ENCODE measurements at regions not wholly inside any gene's neighbourhood (a gene's known extent, or its start where the extent isn't known, plus 50 kb on each side); places are given as distances from the start of the nearest gene placed in this dataset.

DNA sequence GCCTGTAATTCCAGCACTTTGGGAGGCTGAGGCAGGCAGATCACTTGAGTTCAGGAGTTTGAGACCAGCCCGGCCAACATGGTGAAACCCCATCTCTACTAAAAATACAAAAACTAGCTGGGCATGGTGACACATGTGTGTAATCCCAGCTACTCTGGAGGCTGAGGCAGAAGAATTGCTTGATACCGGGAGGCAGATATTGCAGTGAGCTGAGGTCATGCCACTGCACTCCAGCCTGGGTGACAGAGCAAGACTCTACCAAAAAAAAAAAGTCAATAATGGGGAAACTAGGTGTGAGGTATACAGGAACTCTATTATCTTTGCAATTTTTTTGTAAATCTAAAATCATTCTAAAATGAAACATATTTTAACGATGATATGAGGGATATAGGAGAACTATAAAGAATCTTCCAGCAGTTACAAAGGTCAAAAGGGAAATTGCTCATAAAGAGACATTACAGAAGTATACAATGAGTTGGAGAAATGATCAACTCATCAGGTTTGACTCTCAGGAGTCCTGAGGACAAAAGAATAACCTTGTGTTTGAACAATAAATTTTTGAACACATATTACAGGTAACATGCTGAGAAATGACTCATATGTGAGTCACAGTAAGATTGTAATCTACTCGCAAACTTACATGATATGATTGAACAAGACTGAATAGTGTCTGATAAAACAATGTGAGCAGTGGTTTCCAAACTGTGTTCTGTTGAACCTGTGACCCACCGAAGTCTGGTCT lies 272.6 kb downstream of the FGFR2 start:
- TF ChIP-seq ZNF274 (IDR thresholded peaks at IDR 0.05; ENCODE audit: low read depth, low read length) (no peak), SUZ12 (IDR thresholded peaks at IDR 0.05; ENCODE audit: extremely low read depth, insufficient read depth, insufficient read length) (no peak)
